OCI-LY7 (cell line): ENCODE measurements at regions not wholly inside any gene's neighbourhood (a gene's known extent, or its start where the extent isn't known, plus 50 kb on each side); places are given as distances from the start of the nearest gene placed in this dataset.

Source experiments
- EZH2phosphoT487 ChIP-seq: fragments of 200-600 bp; sonication (generic); IDR thresholded peaks from 2 replicates; pipeline ENCODE4 v1.6.1; 2018; ENCODE audit warnings: low read depth, borderline replicate concordance, mild to moderate bottlenecking, mixed run types, antibody characterized with exemption, low read length, moderate library complexity, mixed read lengths
- TF ChIP-seq, protein P1 (sequence below): fragments of 200-600 bp; sonication (generic); conservative IDR thresholded peaks from 2 replicates; pipeline ENCODE4 v1.5.1; 2014; ENCODE audit warnings: mild to moderate bottlenecking, antibody characterized with exemption, low read length, moderate library complexity, mixed read lengths

DNA sequence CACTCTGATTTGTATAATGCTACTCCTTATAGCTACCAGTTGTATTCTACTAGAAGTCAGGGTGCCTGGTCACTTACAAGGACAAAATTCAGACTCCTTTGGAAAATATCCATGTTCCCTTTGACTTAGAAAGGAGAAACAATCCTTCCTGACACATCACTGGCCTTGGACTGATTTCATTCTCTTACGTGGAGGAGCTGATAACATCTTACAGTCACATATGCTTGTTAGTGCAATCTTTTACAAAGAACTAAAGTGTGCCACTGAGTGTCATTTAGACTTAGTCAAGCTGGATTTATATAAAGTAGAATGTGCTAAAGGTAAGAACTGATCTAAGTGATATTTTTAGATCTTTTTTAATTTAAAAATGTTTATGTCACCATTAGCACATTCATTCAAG, 131.0 kb upstream of the TMTC2 start:
- TF ChIP-seq, protein P1, sequence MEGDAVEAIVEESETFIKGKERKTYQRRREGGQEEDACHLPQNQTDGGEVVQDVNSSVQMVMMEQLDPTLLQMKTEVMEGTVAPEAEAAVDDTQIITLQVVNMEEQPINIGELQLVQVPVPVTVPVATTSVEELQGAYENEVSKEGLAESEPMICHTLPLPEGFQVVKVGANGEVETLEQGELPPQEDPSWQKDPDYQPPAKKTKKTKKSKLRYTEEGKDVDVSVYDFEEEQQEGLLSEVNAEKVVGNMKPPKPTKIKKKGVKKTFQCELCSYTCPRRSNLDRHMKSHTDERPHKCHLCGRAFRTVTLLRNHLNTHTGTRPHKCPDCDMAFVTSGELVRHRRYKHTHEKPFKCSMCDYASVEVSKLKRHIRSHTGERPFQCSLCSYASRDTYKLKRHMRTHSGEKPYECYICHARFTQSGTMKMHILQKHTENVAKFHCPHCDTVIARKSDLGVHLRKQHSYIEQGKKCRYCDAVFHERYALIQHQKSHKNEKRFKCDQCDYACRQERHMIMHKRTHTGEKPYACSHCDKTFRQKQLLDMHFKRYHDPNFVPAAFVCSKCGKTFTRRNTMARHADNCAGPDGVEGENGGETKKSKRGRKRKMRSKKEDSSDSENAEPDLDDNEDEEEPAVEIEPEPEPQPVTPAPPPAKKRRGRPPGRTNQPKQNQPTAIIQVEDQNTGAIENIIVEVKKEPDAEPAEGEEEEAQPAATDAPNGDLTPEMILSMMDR: no peak
- TF ChIP-seq EZH2phosphoT487: no peak
